ENCODE measurements at regions not wholly inside any gene's neighbourhood (a gene's known extent, or its start where the extent isn't known, plus 50 kb on each side); places are given as distances from the start of the nearest gene placed in this dataset.
"Not testable (repeated sequence)": the region's sequence is repeated elsewhere in the genome, so short reads cannot be mapped to it uniquely, and the experiment has no call there.

DNA sequence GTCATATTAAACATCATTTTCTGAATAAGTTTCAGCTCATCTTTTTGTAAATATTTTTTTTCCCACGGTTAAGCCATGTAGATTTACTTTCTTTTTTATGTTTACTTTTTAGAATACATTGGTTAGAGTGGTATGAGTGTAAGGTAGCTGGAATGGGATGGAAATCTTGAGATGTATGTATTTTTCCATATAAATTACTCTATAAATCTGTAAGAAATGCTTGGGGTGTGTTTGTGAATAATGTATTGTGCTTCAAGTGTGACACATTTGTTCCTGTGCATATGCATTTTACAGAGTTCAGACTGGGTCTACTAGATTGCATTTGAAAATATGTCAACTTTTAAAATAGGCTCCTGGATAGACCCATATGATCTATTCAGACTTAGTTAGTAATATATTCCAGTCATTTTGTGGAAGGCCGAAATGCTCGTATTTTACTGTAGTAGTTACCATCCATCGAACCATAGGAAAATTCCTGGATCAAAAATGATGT is 756.8 kb downstream of the RAPGEF2 start:
- no peak for DNase-seq

DNA sequence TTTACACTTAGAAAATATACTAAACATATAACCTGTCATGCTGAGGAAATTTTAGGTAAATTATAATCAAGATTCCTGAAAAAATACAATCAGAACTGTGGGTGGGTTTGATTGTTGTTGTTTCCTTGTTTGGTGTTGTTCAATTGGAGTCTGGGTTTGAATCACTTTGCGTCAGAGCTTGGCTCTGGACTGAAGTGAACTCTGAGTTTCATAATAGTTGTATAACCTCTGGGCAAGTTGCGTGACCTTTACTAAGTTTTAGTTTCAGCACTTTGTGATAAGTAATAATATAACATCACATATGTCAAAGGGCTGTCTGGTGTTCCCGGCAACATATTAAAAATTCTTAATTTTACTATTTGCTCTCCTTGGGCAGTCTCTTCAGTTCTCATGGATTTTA is 758.1 kb downstream of the RAPGEF2 start:
- DNase-seq = no peak

DNA sequence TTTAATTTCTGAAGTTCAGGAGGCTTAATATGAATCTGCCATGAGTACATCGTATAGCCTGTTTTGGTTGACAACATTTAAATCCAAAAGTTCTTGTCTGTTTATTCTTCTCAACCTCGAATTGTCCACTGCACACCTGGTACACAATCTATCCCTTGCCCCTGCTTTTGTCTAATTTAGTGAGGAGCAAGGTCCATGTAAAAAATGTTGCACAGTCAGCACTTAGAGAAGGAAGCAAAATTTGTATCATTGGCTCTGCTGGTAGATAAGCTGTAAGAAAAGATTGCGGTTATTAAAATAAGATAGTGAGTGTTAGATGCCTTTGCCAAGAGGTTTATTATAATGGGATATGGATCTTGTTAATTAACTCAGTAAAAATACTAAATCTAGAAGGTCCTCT is 761.5 kb downstream of the RAPGEF2 start:
- no peak for DNase-seq

DNA sequence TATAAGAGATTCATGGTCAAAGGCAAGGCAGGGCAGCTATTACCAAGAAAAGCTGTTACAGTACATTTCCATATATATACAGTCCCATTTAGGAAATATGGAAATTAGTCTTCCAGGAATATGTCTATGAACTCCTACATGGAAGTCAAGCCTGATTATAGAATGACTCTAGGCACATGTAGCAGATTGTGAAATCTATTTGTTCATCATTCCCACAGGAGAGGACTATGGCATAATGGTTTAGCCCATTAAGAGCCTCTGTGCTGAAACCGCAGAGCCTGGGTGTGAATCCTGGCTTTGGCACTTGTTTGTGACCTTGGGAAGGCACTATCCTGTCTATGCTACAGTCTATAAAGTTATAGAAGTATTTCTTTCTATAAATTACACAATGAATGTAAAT is 764.8 kb downstream of the RAPGEF2 start:
- DNase-seq = no peak

DNA sequence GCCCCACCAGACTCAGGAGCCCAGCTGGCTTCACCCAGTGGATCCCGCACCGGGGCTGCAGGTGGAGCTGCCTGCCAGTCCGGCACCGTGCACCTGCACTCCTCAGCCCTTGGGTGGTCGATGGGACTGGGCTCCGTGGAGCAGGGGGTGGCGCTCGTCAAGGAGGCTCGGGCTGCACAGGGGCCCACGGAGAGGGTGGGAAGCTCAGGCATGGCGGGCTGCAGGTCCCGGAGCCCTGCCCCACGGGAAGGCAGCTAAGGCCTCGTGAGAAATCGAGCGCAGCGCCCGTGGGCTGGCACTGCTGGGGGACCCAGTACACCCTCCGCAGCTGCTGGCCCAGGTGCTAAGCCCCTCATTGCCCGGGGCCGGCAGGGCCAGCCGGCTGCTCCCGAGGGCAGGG is 766.1 kb downstream of the RAPGEF2 start:
- DNase-seq = not testable (repeated sequence)

DNA sequence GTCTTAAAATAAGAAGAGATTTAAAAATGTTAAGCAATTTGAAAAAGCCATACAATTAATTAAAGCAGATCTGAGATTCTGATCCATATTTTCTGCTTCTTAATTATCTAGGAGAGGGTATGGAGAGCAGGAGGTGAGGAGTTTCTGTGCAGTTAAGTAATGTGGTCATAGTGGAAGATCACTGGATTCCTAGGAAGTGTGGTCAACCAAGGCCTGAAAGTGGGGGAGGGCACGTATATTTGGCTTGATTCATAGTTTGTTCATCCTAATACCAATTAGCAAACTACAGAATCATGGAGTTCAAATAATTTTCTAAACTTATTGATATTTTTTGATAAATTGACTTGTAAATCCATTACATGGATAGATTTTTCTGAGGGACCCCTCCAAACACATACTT is 768.3 kb downstream of the RAPGEF2 start:
- no peak for DNase-seq

DNA sequence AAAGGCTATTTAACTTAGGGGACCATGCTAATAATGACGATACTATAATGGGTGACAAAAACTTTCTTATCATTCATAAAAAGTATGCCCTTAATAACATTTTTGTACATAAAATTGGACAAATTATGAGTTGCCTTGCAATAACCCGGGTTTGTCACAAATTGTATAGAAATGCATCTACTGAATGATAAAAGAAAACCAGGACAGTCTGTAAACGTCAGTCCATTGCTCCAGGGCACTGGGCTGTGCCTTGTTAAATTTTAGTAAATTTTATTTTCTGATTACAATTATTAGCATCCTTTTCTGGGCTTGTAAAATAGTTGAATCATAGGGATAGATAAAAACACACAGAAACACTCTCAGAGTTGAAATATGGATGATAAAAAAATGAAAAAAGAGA is 778.3 kb downstream of the RAPGEF2 start:
- DNase-seq = no peak

DNA sequence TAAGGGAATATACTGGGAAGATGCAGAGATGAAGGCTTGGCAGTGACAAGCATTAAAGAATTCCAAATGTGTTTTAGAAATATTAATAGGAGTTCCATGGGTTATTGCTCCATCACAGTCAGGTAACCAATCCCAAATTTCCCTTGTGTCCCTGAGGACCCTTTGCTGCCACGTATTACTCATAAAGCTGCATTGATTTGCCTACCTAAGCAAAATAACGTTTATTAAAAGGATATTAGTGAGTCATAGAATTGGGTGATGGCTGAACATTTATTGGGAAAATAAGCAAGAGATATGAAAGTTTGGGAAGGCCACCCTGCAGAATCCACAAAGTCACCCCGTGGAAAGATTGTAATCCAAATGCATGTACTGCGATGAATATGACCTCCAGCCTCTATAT is 782.1 kb downstream of the RAPGEF2 start:
- no peak for DNase-seq

DNA sequence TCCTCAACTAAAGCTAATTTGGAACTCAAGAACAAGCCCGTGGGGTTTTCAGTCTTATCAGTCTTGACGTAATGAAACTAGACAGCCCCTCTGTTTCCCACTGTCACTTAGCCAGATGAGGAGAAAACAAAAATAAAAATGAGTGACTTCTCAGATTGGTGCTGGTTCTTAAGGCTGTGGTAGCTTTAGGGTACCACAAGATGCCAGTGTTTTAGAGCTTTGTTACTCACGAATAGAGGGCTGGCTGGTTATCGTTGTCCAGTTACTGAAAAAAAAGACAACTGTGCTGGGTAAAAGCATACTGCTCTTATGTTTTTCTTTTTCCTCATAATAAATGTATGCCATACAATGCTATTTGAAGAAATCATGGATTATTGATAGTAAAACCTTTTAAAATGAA is 796.7 kb downstream of the RAPGEF2 start:
- DNase-seq = no peak

DNA sequence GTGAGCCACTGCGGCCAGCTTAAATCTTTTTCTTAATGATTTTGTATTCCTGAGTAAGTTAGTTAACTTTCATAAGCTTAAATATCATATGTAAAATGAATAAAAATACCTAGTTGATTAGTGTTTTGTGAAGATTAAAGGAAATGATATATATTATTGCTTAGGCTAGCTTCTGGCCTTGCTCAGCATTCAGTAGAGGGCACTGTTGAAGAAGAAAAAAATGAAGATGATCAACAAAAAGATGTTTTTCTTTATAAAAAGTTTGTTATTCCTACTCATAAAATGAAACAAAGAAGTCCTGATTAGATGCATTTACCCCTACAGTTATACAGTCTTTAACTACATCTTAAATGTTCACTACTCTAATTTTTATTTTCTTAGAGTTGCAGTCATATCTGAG is 797.7 kb downstream of the RAPGEF2 start:
- DNase-seq = no peak

DNA sequence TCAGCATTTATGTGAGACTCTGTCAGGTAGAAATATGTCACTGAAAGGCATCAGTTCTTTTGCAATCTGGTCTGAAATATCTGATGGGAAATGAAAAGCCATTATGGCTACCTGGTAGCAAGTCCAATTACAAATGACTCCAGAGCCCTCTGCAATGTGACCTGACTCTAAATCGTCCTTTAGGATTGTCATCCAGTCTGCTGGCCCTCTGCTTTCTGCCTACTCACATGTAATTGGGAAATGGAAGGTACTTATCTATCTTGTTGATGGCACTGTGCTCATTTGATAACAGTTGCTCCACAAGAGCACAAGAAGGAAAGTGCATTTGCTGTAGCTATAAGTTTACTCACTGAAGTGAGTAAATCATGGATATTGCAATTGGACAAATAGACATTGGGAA is 799.8 kb downstream of the RAPGEF2 start:
- DNase-seq = no peak

DNA sequence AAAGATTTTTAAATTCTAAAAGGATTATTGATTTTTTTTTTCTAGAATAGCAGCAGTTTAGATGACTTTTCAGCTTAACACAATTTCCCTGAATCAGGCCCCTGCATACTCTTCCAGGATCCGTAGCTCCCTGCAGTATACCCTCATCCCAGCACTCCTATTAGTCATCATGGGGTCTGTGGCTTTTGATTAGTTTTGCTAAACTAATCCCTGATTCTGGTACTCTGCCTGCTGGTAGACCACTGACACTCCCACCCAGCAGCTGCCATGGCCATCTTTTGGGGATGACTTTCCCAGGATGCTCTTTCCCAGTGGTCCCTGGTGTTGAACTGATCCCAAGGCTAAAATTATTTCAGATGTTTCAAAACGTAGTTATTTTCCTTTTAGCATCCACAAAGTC is 802.0 kb downstream of the RAPGEF2 start:
- DNase-seq = no peak

DNA sequence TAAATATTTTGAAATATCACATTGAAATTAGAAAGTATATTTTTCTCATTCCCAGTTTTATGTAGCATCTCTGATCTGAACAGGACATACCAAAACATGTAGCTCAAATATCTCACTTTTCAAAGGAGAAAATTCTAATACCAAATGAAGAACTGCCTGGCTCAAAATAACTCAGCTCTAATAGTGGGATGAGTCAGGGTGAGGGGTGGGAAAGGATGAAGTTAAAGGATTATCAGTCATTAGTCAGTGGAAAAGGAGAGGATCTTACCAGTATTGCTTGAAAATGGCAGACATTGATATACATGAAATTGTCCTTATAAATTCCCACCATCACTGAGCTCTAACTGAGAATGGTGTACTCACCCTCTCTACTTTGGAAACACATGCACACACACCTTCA is 803.2 kb downstream of the RAPGEF2 start:
- no peak for DNase-seq

DNA sequence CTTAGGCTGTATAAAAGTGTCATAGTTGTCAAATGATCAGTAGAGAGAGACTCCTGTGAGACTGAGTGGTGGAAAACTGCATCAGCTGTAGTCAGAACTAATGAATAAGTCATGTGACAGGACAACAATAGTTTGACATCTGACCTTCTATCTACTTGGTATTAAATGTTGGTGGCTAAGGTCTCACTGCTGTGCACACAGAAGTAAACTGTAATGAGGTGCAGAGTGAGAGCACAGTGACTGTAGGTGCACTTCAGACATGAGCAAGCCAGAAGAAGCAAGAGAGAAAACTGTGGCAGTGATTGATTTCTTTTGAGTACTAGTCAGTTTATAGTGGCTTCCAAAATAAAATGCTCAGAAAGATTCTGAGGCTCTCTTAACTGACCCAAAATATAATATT is 803.6 kb downstream of the RAPGEF2 start:
- DNase-seq = no peak

DNA sequence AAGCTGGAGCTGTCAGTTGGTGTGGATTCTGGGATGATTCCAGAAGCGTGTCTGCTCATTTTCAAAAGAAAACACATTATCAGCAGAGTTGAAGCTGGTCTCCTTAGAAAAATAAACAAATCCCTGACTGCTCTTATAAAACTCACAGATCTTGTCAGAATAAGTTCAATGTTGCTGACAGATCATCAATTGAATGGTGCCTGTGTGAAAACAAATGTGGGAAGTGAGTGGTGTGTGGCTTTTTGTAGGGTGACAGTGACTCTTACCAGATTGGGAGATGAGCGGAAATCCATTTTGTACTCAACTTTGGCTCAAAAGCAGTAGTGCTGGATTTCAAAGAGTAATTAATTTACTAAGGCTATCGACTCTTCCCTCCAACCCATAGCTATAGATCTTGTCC is 807.8 kb downstream of the RAPGEF2 start:
- DNase-seq = no peak

DNA sequence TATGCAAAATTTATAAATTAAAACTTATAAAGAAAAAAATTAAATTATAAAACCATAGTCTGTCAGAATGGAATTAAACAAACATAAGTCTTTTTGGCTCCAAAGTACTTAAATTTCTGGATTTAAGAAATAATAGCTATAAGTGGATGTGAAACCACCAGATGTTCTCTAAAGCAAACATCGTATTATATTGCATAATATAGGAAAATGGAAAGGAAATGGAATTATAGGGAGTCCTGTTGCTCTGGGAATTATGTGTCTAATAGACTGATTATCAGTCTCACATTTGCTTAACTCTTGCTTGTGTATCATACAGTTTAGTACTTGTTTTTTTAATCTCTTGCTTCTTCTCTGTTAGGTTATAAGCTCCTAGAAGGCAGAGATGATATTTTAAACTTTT is 819.2 kb downstream of the RAPGEF2 start:
- no peak for DNase-seq

DNA sequence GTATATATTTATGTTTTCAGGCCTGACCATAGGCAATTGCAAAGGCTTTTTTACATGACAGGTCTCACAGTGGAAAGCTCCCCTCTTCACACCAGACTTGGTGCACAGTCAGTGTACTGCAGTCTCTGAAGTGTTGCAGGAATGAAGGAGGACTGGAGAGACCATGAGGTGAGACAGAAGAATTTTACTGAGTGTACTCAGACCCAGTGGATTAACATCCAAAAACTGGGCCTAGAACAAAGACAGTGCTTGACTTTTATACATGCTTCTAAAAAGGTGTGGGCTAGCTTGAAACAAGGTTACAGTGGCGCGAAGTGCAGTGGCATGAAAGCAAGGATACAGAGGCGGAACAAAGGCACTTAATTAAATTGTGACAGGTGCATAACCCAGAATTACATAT is 822.9 kb downstream of the RAPGEF2 start:
- DNase-seq = no peak

DNA sequence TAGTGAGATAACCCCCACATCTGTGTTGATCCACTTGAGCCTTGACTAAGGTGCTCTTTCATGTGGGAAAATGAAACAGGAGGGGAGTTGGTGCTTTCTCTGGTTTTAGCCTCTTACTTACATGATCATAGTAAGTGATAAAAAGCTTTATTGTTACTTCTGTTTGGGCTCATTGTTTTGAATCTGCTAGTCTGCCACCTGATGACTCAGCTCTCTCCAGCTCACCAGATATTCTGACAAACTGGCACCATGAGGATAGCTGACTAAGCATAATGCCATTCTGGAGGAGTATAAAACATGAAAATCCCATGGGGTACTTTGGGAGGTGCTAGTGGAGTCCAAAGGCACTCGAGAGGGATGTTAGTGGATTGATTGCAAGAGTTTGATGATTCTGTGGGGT is 824.0 kb downstream of the RAPGEF2 start:
- DNase-seq = no peak

DNA sequence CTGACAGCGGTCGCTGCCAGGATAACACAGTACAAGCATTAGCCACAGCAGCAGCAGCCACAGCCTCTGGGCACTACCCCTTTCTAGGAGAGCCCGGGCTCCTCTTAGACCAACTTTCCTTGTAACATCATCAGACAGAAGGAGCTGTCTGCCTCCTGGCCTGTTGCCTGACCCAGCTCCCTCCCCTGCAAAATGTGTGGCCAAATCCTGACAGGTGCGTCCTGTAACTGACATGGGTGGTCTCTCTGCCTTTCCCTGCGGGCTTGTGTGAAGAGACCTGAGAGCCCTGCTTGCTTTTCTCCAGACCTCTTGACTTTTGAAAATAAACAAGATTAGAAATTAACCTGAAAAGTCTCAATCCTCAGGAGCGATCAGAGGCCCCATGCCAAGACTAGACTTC is 824.9 kb downstream of the RAPGEF2 start:
- DNase-seq = no peak

DNA sequence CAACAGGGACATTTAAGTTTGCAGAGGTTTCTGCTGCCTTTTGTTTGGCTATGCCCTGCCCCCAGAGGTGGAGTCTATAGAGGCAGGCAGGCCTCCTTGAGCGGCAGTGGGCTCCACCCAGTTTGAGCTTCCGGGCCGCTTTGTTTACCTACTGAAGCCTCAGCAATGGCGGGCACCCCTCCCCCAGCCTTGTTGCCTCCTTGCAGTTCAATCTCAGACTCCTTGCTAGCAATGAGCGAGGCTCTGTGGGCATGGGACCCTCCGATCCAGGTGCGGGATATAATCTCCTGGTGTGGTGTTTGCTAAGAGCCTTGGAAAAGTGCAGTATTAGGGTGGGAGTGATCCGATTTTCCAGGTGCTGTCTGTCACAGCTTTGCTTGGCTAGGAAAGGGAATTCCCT is 831.7 kb downstream of the RAPGEF2 start:
- DNase-seq = not testable (repeated sequence)

DNA sequence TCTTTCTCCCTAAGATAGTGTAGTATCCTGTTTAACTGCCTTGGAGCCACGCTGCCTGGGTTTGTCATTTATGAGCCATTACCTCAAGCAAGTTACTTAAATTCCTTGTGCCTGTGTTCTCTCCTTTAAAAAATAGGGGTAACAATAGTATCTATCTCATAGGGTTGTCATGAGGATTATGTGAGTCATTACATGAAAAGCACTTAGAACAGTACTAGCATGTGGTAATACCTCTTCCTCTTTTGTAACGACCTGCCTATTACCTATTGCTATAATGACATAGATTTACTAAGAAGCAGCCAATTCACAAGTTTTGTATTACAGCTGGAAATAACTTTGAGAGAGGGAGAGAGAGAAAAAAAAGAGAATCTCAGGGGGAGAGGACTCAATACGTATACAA is 834.7 kb downstream of the RAPGEF2 start:
- peak; percentile 17 for DNase-seq

DNA sequence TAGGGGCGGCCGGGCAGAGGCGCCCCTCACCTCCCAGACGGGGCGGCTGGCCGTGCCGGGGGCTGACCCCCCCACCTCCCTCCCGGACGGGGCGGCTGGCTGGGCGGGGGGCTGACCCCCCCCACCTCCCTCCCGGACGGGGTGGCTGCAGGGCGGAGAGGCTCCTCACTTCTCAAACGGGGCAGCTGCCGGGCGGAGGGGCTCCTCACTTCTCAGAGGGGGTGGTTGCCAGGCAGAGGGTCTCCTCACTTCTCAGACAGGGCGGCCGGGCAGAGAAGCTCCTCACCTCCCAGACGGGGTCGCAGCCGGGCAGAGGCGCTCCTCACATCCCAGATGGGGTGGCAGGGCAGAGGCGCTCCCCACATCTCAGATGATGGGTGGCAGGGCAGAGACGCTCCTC is 836.8 kb downstream of the RAPGEF2 start:
- DNase-seq = not testable (repeated sequence)

DNA sequence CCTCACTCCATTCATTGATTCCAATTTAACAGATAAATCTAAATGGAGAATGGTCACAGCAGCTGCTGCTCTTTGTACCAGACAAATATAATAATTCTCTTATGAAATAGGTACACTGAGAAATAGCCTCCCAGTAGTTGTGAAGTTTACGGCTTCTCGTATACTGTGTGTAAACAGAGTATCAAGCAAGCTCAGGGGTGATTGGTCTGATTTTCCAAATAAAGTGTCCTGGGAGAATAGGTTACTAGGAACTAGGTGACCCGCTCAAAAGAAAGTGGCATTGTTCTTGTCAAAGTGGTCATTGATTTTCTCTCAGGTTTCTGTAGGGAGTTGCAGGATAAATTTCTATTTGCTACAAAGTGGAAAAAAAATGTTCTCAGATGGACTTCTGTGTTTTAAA is 838.2 kb downstream of the RAPGEF2 start:
- DNase-seq = no peak

DNA sequence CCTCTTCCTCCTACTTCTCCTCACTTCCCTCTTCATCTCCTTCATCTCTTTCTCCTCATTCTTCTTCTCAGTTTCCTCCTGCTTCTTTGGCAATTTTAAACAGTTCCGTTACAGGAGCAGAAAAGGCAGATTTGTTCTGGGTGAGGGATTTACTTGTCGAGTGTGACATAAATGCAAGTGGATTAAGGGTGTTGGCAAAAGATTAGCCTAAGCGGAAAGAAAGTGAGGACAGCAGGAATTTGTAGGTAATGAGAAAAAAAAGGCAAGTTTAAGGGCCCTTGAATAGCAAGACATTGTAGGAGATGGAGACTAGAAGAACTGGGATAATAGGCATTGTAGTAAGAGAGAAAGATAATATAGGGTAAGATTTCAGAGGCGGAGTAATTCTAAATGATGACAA is 841.6 kb downstream of the RAPGEF2 start:
- DNase-seq = no peak

DNA sequence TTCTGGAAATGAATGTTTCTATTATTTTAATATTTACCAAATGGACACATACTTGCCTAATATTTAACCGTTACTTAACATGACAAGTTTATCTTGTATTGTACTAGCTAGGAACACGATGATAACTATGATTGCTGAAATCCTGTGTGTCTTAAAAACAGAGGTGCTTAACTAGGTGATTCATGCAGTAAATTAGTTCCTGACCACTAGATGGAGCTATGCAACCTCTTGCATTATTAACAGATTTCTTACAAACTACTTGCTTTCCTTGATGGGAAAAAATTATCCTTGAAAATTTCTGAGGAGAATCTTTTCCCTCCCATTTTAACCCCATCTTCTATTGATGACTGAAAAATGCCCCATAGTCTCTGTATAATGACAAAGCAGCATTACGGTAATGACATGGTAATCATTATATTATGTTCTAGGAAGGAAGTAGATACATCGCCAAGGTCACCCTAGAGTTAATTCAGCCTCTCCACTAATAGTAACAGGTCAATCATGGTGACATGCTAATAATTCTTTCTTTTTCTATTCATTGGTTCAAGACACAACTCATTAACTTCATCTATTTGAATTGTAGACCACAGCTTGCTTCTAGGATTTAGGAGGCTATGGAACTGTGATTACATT is 844.2 kb downstream of the RAPGEF2 start:
- DNase-seq = peak; percentile 37

DNA sequence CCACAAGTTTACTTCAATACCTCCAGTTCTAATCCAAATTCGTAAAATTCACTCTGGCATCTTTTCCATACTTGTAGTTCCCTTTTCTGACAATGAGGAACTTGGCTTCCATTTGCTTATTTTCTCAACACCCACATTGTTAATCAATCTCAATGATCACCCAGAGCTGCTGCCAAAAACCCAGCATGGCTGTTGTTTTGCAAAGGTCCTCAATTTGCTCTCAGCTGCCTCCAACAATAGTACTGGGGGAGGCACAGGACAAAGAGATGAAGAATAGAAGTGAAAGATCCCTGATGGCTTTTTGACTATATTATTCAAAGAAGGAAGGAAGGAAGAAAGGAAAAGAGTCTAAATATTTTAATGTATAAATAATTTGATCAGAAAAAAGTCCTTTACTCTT is 847.8 kb downstream of the RAPGEF2 start:
- no peak for DNase-seq
